DMS79 treated with DMSO at 0.1 percent for 48 hours (cell line): ENCODE measurements at regions not wholly inside any gene's neighbourhood (a gene's known extent, or its start where the extent isn't known, plus 50 kb on each side); places are given as distances from the start of the nearest gene placed in this dataset.

Experiments used
- DNase-seq: peaks from one replicate; lab custom pipeline; 2025; lab: John Stamatoyannopoulos, UW

- no peak for DNase-seq
These were observed 359.0 kb upstream of the PTBP2 start for GRCh38 chr1:96362623-96363022.

- no peak for DNase-seq
These were observed 357.8 kb upstream of the PTBP2 start for GRCh38 chr1:96363826-96364225.

GRCh38 chr1:96364576-96364975 lies 357.0 kb upstream of the PTBP2 start:
- no peak for DNase-seq

- no peak for DNase-seq
These were observed 356.5 kb upstream of the PTBP2 start for GRCh38 chr1:96365076-96365475.

- no peak for DNase-seq
These were observed 355.8 kb upstream of the PTBP2 start for GRCh38 chr1:96365596-96366390.

- no peak for DNase-seq
These were observed 355.1 kb upstream of the PTBP2 start for GRCh38 chr1:96366516-96366915.

GRCh38 chr1:96367791-96368190 lies 353.8 kb upstream of the PTBP2 start:
- DNase-seq: no peak

GRCh38 chr1:96370757-96371156 lies 350.8 kb upstream of the PTBP2 start:
- DNase-seq: no peak

GRCh38 chr1:96372881-96373280 lies 348.7 kb upstream of the PTBP2 start:
- DNase-seq: no peak

GRCh38 chr1:96374076-96374762 lies 347.4 kb upstream of the PTBP2 start:
- DNase-seq: no peak

GRCh38 chr1:96376846-96377245 lies 344.7 kb upstream of the PTBP2 start:
- no peak for DNase-seq

GRCh38 chr1:96384611-96385010 lies 337.0 kb upstream of the PTBP2 start:
- no peak for DNase-seq

- no peak for DNase-seq
These were observed 333.8 kb upstream of the PTBP2 start for GRCh38 chr1:96387785-96388184.

- no peak for DNase-seq
These were observed 332.9 kb upstream of the PTBP2 start for GRCh38 chr1:96388421-96389310.

- DNase-seq: no peak
These were observed 321.5 kb upstream of the PTBP2 start for GRCh38 chr1:96400089-96400488.

GRCh38 chr1:96409087-96409486 lies 312.5 kb upstream of the PTBP2 start:
- no peak for DNase-seq

- no peak for DNase-seq
These were observed 311.9 kb upstream of the PTBP2 start for GRCh38 chr1:96409689-96410088.

GRCh38 chr1:96411006-96411405 lies 310.6 kb upstream of the PTBP2 start:
- DNase-seq: no peak

- no peak for DNase-seq
These were observed 307.0 kb upstream of the PTBP2 start for GRCh38 chr1:96414598-96414997.

- DNase-seq: no peak
These were observed 305.4 kb upstream of the PTBP2 start for GRCh38 chr1:96416111-96416595.

- DNase-seq: no peak
These were observed 304.7 kb upstream of the PTBP2 start for GRCh38 chr1:96416701-96417444.

- DNase-seq: no peak
These were observed 302.6 kb upstream of the PTBP2 start for GRCh38 chr1:96418969-96419368.
